GM19035 (cell line): ENCODE measurements at regions not wholly inside any gene's neighbourhood (a gene's known extent, or its start where the extent isn't known, plus 50 kb on each side); places are given as distances from the start of the nearest gene placed in this dataset.
"Not testable (repeated sequence)": the region's sequence is repeated elsewhere in the genome, so short reads cannot be mapped to it uniquely, and the experiment has no call there.

Experiments
- ATAC-seq: cut with Tn5 transposase; IDR thresholded peaks from one replicate; pipeline ENCODE4 v1.9.1; 2021; ENCODE audit not compliant: unreplicated experiment

DNA sequence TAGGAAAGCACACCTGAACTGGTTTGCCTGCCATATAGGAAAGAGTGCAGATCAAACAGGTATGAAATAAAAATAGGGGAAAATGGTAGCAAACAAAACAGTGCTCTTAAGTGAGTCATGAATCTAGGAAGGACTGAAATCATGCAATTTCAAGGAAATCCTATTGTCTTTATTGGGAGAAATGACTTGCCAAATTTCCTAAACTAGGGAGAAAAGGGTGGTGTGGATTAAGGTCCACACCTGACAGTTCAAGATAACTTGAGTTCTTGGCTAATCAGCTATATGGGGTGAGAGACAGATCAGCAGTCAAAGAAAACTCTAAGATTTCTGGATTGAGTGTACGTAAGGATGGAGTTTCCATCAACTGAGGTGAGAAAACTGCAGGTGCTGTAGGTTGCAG, 101.1 kb downstream of the PRKAB2 start:
- ATAC-seq, result no peak

DNA sequence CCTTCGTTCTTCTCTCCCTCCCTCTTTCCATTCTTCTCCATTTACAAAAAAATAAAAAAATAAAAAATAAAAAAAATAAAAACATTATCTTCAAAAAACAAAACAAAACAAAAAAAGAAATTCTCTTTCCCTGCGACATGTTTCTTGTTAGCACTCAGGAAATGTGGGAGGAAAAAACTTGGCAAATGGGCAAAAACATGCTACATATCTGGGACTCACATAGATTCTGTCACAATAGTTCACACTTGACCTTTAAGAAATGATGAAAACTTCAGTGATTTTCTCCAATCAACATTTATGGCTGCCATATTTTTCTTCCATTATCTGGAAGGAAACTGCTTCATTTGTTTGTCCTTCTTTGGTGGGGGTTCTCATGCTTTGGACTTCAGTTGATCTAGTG, 109.3 kb downstream of the PRKAB2 start:
- no peak for ATAC-seq

DNA sequence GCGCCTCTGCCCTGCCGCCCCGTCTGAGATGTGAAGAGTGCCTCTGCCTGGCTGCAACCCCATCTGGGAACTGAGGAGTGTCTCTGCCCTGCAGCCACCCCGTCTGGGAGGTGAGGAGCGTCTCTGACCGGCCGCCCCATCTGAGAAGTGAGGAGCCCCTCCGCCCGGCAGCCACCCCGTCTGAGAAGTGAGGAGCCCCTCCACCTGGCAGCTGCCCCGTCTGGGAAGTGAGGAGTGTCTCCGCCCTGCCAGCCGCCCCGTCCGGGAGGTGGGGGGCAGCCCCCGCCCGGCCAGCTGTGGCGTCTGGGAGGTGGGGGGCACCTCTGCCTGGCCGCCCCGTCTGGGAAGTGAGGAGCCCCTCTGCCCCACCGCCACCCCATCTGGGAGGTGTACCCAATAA, 110.4 kb downstream of the PRKAB2 start:
- not testable (repeated sequence) for ATAC-seq

DNA sequence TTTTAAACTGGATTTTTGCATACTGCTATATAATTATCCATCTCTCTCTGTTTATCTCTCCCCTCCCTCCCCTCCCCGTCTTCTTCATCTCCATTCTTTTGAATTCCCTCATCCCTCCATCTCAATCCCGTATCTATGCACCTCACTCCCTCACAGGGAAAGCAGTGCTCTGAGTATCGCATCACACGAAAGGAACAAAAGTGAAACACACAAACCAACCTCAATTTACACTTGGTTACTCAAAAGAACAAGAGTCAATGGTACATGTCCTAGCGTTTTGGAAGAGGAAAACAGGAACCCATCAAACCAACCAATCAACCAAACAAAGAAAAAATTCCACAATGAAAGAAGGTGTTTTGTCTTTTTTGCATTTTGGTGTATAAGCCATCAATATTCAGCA, 115.1 kb downstream of the NBPF12 start:
- no peak for ATAC-seq

DNA sequence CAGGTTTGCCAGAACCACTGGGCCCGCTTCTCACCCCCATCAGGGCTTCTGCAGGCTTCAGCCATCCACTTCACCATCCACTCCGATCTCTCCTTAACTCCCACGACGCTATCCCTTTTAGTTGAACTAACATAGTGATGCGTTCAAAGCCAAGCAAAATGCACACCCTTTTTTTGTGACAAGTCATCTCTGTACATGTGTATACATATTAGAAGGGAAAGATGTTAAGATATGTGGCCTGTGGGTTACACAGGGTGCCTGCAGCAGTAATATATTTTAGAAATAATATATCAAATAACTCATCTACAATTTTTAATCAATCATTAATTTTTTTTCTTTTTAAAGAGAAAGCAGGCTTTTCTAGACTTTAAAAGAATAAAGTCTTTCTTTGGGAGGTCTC, 114.6 kb downstream of the NBPF12 start:
- ATAC-seq, result no peak

DNA sequence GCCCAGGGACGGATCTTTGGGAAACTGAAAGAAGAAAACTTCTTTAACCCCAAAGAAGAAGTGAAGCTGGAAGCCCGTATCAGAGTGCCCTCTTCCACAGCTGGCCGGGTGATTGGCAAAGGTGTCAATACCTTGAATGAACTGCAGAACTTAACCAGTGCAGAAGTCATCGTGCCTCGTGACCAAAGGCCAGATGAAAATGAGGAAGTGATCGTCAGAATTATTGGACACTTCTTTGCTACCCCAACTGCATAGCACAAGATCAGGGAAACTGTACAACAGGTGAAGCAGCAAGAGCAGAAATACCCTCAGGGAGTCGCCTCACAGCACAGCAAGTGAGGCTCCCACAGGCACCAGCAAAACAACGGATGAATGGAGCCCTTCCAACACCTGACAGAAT, 114.0 kb downstream of the NBPF12 start:
- no peak for ATAC-seq

DNA sequence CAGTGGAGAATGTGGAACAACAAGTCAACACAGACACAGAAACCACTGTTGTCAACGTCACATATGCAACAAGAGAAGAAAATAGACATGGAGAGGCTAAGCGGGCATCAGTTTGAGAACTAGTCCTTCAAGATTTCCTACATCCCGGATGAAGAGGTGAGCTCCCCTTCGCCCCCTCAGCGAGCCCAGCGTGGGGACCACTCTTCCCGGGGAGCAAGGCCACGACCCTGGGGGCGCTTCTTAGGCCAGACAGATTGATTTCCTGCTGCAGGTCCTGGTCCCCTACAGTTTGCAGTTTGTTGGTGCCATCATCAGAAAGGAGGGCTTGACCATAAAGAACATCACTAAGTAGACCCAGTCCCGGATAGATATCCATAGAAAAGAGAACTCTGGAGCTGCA, 113.0 kb downstream of the NBPF12 start:
- no peak for ATAC-seq

DNA sequence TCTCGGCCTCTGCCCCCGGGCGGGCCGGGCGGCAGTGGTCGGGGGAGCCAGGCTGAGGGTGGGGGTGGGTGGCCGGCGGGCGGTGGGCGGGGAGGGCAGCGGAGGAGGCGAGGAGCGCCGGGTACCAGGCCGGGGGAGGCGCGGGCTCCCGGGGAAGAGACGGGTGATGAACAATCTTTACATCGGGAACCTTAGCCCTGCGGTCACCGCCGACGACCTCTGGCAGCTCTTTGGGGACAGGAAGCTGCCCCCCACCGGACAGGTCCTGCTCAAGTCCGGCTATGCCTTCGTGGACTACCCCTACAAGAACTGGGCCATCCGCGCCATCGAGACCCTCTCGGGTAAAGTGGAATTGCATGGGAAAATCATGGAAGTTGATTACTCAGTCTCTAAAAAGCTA, 112.5 kb downstream of the NBPF12 start:
- ATAC-seq, result no peak

DNA sequence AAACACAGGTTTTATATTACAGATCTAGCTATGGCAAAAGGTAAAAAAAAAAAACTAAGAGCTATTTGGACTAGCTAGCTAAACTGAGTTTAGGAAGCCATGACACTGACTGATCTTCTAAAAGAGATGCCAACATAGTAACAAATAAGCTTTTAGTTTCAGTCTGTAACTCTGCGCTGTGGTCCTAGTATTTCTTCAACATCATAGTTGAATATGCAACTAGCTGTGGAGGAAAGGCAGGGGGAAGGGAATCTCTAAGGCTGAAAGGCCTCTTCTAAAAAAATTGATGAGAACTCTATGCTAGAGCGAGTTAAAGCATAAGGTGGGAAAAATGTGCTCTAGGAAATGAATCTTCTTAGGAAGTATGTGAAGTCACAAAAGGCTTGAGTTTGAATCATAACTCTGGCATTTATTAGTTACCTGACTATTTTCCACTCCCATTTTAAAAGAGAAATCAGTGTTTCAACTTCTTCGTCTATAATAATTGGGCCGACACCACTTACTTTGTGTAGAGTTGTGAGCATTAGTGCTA, 108.8 kb downstream of the NBPF12 start:
- not testable (repeated sequence) for ATAC-seq

DNA sequence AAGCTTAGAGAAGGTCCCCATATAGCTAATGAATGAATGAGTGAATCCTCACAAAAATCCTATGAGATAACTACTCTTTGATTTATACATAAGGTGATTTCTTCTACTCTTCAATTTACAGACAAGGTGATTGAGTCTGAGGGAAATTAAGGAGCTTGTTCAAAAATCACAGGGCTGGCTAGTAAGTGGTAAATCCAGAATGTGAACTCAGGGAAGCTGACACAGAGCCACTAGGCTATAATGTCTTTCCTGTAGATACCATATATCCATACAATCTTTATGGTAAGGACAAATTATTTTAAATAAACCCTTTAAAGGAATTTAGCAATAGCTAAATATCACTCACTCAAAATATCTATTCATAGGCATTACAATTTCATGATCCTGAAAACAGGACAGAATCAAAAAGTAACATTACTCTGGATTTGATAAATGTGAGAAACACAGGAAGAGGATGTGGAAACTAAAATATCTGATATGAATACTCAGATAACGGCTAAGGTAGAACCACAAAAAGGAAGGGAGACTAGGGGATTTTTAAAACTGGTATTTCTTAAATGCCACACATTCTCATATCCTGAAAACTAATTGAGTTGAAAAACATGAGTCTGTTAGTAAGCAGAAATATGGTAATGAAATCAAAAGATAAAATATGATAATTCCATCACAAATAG, 108.2 kb downstream of the NBPF12 start:
- ATAC-seq, result no peak
